HG03354 (cell line): ENCODE measurements at regions not wholly inside any gene's neighbourhood (a gene's known extent, or its start where the extent isn't known, plus 50 kb on each side); places are given as distances from the start of the nearest gene placed in this dataset.

Experiments used
- ATAC-seq: cut with Tn5 transposase; IDR thresholded peaks from one replicate; pipeline ENCODE4 v1.9.1; 2021; ENCODE audit warnings: mild to moderate bottlenecking; ENCODE audit not compliant: unreplicated experiment, poor library complexity, severe bottlenecking

DNA sequence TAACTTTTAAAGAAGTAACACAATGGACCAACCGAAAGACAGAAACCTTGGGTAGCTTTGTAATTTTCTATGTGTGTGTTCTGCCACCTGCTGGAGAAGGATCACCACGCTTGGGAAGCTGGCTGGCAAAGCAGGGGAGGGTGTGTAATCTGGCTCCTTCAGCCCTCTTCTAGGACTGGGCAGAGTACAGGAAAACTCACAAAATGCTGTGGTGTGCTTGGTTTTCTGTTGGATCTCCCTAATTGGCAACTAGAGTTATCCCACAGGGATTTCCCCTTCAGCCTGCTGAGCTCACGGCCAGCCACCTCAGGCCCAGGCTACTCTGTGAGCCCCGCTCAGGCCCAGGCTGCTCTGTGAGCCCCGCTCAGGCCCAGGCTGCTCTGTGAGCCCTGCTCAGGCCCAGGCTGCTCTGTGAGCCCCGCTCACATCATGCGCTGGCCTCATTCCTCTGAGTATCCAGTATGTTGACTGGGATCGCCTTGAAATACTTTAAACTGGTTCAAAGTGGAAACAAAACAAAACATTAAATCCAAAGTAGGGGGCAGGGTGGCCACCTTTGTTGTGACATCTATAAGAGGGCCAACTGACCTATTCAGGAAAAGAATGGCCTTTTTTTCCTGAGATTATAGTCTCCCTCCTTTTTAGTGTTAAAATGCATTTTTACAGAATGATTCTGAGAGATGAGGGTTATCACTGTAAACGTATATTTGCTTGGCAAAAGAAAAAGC is 52.0 kb upstream of the RNU6-8 start:
- ATAC-seq: peak; percentile 55

- no peak for ATAC-seq
Observed at GRCh38 chr14:32255789-32256188, 52.7 kb upstream of the RNU6-8 start.

DNA sequence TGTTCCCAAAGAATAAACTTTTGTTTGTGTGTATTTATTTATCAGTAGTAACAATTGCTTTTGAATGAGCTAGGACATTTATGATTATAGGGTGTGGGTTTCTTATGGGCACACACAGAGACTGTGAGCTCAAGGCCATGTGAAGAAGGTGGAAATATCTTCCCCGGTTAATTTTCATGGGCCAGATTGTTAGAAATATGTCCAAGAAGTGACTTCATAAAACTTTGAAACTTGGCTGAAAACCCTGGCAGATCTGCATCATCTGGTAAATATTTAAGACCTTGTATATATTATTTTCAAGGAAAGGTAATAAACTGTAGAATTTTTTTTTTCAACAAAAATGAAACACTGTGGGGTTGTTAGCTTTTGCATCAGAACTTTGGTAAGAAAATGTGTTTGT is 53.5 kb upstream of the RNU6-8 start:
- ATAC-seq: no peak

DNA sequence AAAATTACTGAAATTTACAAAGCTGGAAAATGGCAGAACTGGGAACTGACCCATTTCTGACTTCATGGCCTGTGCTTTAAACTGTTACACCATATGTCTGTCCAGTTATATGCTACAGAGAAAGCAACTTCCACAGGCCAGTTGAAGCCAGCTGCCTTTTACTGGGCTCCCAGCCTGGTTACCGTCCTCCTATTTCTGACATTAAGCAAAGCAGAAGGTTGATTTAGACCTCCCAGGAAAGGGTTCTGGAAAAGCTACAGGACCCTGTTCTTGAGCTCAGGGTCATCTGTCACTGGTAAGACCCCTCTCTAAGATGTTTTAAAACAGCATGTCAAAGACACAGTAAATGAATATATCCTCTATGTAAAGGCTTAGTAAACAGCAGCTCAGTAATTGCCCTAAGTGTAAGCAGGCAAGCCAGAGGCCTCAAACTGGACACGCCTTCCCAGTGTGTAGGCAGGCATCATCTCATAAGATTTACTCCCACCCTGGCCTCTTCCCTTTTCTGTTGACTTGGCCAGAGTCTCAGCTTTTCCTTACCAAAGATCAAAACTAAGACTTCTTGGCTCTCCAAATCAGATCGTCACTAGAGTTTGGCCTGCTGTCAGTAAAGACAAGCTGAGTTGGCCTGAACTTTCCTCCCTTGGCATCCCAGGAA is 55.4 kb upstream of the RNU6-8 start:
- no peak for ATAC-seq

GRCh38 chr14:32259368-32260013 is 56.4 kb upstream of the RNU6-8 start:
- ATAC-seq: peak; percentile 87

- no peak for ATAC-seq
Observed at GRCh38 chr14:32263939-32264567, 61.0 kb upstream of the RNU6-8 start.

DNA sequence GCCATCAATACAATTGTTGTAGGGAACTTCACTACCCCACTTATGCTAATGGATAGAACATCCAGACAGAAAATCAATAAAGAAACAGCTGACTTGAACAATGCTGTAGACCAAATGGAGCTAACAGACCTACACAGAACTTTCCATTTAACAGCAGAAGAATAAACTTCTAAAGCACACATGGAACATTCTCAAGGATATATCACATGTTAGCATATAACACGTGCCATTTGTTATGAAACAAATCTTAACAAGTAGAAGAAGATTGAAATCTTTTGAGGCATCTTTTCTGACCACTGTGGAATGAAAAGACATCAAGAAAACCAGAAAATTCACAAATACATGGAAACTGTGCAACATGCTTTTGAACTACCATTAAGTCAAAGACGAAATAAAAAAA is 62.5 kb upstream of the RNU6-8 start:
- ATAC-seq: no peak

- no peak for ATAC-seq
Observed at GRCh38 chr14:32277998-32278397, 51.1 kb upstream of the AKAP6 start.
